Inflammatory macrophage treated with lipopolysaccharide for 1 hour (primary cell): ENCODE measurements at regions not wholly inside any gene's neighbourhood (a gene's known extent, or its start where the extent isn't known, plus 50 kb on each side); places are given as distances from the start of the nearest gene placed in this dataset.
"Not testable (repeated sequence)": the region's sequence is repeated elsewhere in the genome, so short reads cannot be mapped to it uniquely, and the experiment has no call there.

ENCODE experiments used
- DNase-seq, 2 donors: peaks; one replicate each; pipeline ENCODE4 v3.0.0-alpha.2; 2020 to 2022

- DNase-seq = no peak
Observed at GRCh38 chr14:53735916-53736315, 220.7 kb downstream of the BMP4 start.

- DNase-seq = no peak
Observed at GRCh38 chr14:53723221-53723620, 233.4 kb downstream of the BMP4 start.

- no peak for DNase-seq
Observed at GRCh38 chr14:53719536-53719935, 237.1 kb downstream of the BMP4 start.

- DNase-seq = no peak
Observed at GRCh38 chr14:53716578-53716977, 240.0 kb downstream of the BMP4 start.

GRCh38 chr14:53715193-53715721 is 241.4 kb downstream of the BMP4 start:
- DNase-seq = no peak

GRCh38 chr14:53714495-53715192 is 242.0 kb downstream of the BMP4 start:
- no peak for DNase-seq

GRCh38 chr14:53712901-53713300 is 243.7 kb downstream of the BMP4 start:
- not testable (repeated sequence) for DNase-seq

GRCh38 chr14:53711205-53711604 is 245.4 kb downstream of the BMP4 start:
- DNase-seq = no peak

- no peak for DNase-seq
Observed at GRCh38 chr14:53710615-53711014, 246.0 kb downstream of the BMP4 start.

GRCh38 chr14:53709381-53709780 is 247.2 kb downstream of the BMP4 start:
- DNase-seq = no peak

GRCh38 chr14:53703457-53703856 is 253.2 kb downstream of the BMP4 start:
- no peak for DNase-seq

- no peak for DNase-seq
Observed at GRCh38 chr14:53701108-53701875, 255.3 kb downstream of the BMP4 start.

- no peak for DNase-seq
Observed at GRCh38 chr14:53696217-53696965, 260.2 kb downstream of the BMP4 start.

GRCh38 chr14:53695692-53696214 is 260.9 kb downstream of the BMP4 start:
- no peak for DNase-seq

- DNase-seq = no peak
Observed at GRCh38 chr14:53692885-53693284, 263.7 kb downstream of the BMP4 start.

GRCh38 chr14:53692451-53692850 is 264.2 kb downstream of the BMP4 start:
- no peak for DNase-seq

GRCh38 chr14:53683229-53683628 is 273.4 kb downstream of the BMP4 start:
- DNase-seq = no peak

GRCh38 chr14:53672526-53672925 is 284.1 kb downstream of the BMP4 start:
- DNase-seq = no peak

- DNase-seq = no peak
Observed at GRCh38 chr14:53670701-53671100, 285.9 kb downstream of the BMP4 start.

GRCh38 chr14:53668897-53669296 is 287.7 kb downstream of the BMP4 start:
- DNase-seq = no peak

GRCh38 chr14:53663709-53664108 is 292.9 kb downstream of the BMP4 start:
- DNase-seq = no peak

- no peak for DNase-seq
Observed at GRCh38 chr14:53655080-53655785, 301.4 kb downstream of the BMP4 start.

- DNase-seq = no peak
Observed at GRCh38 chr14:53652068-53652467, 304.6 kb downstream of the BMP4 start.
